Stomach smooth muscle (tissue), 2 donors: ENCODE measurements at regions not wholly inside any gene's neighbourhood (a gene's known extent, or its start where the extent isn't known, plus 50 kb on each side); places are given as distances from the start of the nearest gene placed in this dataset.

Source experiments
- H3K27ac ChIP-seq: one replicate; pipeline ENCODE4 v1.7.0; 2013; ENCODE audit warnings: mild to moderate bottlenecking, low read length, inconsistent platforms
- H3K27me3 ChIP-seq, 2 donors: one replicate each; pipeline ENCODE4 v1.7.0; 2013; ENCODE audit warnings: low read length in 2 of 2; ENCODE audit not compliant: insufficient read depth in 2 of 2, control insufficient read depth in 1 of 2
- H3K36me3 ChIP-seq, 2 donors: one replicate each; pipeline ENCODE4 v1.7.0; 2013; ENCODE audit warnings: low read length in 2 of 2; ENCODE audit not compliant: control insufficient read depth in 2 of 2, insufficient read depth in 2 of 2
- H3K4me1 ChIP-seq: one replicate; pipeline ENCODE4 v1.7.0; 2013; ENCODE audit warnings: low read length; ENCODE audit not compliant: control insufficient read depth, insufficient read depth
- H3K4me3 ChIP-seq, 2 donors: one replicate each; pipeline ENCODE4 v1.7.0; 2013; ENCODE audit warnings: low read length in 2 of 2
- H3K9ac ChIP-seq, 2 donors: one replicate each; pipeline ENCODE4 v1.7.0; 2013; ENCODE audit warnings: low read length in 2 of 2, mild to moderate bottlenecking in 1 of 2
- H3K9me3 ChIP-seq, 2 donors: one replicate each; pipeline ENCODE4 v1.7.0; 2013; ENCODE audit warnings: low read length in 2 of 2; ENCODE audit not compliant: control insufficient read depth in 2 of 2
- donor health status: healthy.
- donor health status: Pancreatic carcinoma.

DNA sequence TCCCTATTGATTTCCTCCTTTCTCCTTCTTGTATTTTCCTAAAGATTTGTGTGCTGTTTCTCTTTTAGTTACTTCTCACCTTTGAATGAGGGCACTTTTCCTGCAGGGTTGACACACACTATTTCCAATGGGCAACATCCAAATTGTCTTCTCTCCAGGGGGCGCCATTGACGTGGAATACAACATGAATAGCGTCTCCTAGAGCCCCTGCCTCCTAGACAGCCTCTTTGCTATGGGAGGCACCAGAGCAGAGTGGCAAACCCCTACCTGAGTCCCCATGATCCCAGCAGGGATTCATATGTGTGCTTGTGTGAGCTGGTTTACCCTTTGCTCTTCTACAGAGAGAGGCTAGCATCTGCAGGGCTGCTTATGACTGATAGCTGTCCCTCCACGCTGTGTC lies 61.3 kb upstream of the ITSN2 start:
- no peaks in the 10 kb centered on the region for H3K4me1 ChIP-seq
- H3K36me3 ChIP-seq: no peaks in the 10 kb centered on the region
- no peak overlapping the region for H3K4me3 ChIP-seq
- H3K27me3 ChIP-seq: no peaks in the 10 kb centered on the region
- H3K9me3 ChIP-seq: no peaks in the 10 kb centered on the region
- H3K9ac ChIP-seq: no peak overlapping the region
- no peak overlapping the region for H3K27ac ChIP-seq

DNA sequence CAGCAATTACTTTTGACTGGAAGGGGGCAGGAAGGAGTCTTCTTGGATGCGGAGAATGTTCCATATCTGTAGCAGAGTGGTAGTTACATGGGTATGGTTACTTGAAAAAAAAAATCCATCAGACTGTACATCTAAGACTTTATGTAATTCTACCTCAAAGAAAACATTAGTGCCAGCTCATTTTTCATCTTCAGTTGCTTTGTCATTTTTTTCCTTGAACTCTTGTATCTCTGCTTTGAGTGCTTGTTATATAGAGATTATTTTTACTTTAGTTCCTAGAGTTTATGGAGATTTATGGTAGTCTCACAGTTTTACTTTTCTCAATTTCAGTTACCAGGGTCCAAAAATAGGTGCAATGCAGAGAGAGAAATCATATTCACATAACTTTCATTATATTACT lies 60.0 kb upstream of the ITSN2 start:
- Histone ChIP-seq H3K36me3 (no peaks in the 10 kb centered on the region), H3K4me3 (no peak overlapping the region), H3K27ac (no peak overlapping the region), H3K9me3 (no peaks in the 10 kb centered on the region), H3K9ac (no peak overlapping the region), H3K4me1 (no peaks in the 10 kb centered on the region), H3K27me3 (no peaks in the 10 kb centered on the region)

DNA sequence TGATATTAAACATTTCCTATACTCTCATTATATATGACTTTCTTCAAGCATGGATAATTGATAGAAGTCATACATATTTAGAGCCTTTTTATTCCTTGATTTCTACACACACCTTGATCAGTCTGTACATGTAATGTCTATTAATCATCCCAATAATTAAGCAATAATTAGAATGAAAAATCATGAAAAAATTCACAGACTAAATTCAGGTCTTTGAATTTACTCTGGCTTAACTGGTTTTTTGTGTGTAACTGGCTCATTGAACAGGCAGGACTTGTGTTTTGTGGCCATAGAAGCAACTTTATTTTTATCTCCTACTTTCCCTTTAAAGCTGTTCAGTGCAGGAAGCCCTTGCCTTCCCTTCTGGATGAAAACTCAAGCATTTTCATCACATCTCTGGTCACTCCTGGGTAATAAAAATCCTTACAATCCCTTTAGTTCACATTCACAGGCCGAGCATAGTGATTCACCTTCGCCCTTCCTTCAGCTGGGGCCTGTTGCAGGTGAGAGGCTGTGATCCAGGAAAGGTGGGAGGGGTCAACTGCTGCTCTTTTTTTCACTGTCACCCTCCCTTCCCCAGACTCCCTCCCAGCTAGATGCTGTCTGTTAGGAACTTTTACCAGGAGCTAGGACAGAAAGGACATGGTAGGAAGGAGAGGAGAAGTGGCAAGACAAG lies 58.0 kb upstream of the ITSN2 start:
- Histone ChIP-seq H3K36me3 (no peaks in the 10 kb centered on the region), H3K4me1 (no peaks in the 10 kb centered on the region), H3K4me3 (no peak overlapping the region), H3K27me3 (no peaks in the 10 kb centered on the region), H3K9me3 (no peaks in the 10 kb centered on the region), H3K27ac (no peak overlapping the region), H3K9ac (no peak overlapping the region)

DNA sequence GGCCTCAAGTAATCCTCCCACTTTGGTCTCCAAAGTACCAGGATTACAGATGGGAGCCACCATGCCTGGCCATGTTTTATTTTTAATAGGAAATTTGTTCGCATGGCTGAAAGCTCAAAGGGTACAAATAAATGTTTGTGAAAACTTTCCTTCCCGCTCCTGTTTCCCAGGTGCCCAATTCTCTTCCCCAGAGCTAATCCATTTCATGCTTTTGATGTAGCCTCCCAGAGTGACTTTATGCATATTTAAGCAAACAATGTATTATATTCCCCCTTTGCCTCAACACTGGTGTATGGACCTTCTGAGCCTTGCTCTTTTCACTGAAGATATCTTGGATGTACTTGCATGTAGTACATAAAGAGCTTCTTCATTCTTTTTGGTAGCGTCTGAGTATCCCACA lies 52.5 kb upstream of the ITSN2 start:
- H3K27me3 ChIP-seq: no peaks in the 10 kb centered on the region
- H3K27ac ChIP-seq: no peak overlapping the region
- no peak overlapping the region for H3K9ac ChIP-seq
- H3K36me3 ChIP-seq: no peaks in the 10 kb centered on the region
- no peak overlapping the region for H3K4me3 ChIP-seq
- H3K4me1 ChIP-seq: no peaks in the 10 kb centered on the region
- no peaks in the 10 kb centered on the region for H3K9me3 ChIP-seq

DNA sequence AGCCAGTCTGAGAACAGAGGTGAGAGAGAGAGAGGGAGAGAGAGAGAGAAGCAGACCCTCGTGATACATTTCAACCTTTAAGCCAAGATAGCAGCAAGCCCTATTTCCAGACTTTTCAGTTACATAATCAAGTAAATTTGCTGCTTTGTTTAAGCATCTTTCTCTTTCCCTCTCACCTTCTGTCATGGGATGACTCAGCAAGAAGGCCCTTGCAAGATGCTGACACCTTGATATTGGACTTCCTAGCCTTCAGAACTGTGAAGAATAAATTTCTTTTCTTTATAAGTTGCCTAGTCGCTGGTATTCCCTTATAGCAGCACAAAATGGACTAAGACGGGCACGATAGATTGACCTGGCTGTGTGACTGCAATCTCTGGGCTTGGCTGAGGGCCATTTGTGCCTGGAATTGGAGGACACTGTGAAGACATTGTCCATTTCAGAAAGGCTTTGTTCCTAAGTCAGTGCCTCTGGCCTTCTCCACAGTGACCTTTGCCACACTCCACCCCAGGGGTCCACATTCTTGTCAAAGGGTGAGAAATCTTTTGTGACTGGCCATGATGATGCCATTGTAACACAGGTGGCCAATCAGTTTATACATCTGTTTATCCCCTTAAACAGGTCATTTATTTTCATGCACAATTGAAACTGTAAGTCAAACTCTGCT lies 51.3 kb upstream of the ITSN2 start:
- Histone ChIP-seq H3K27ac (no peak overlapping the region), H3K36me3 (no peaks in the 10 kb centered on the region), H3K4me1 (no peaks in the 10 kb centered on the region), H3K9ac (no peak overlapping the region), H3K9me3 (no peaks in the 10 kb centered on the region), H3K4me3 (no peak overlapping the region), H3K27me3 (no peaks in the 10 kb centered on the region)

DNA sequence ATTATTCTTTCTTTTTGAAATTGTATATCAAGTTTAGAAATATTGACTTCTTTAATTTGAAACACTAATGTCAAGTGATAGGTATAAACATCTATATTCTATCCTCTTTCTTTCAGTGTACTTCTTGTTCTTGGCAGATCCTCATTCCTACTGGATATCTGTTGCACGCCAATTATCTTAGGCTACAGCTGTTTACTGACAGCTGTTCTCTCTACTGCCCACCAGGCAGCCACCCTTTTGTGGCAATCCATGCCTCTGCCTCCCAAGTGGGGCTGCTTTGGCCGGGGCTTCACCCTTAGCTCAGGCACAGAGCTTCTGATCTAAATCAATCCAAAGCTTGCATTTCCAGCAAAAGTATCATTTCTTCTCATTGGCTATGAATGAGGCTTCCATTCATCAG lies 50.6 kb upstream of the ITSN2 start:
- no peak overlapping the region for H3K4me3 ChIP-seq
- H3K9ac ChIP-seq: no peak overlapping the region
- H3K36me3 ChIP-seq: no peaks in the 10 kb centered on the region
- no peaks in the 10 kb centered on the region for H3K9me3 ChIP-seq
- H3K27me3 ChIP-seq: no peaks in the 10 kb centered on the region
- H3K27ac ChIP-seq: no peak overlapping the region
- no peaks in the 10 kb centered on the region for H3K4me1 ChIP-seq

DNA sequence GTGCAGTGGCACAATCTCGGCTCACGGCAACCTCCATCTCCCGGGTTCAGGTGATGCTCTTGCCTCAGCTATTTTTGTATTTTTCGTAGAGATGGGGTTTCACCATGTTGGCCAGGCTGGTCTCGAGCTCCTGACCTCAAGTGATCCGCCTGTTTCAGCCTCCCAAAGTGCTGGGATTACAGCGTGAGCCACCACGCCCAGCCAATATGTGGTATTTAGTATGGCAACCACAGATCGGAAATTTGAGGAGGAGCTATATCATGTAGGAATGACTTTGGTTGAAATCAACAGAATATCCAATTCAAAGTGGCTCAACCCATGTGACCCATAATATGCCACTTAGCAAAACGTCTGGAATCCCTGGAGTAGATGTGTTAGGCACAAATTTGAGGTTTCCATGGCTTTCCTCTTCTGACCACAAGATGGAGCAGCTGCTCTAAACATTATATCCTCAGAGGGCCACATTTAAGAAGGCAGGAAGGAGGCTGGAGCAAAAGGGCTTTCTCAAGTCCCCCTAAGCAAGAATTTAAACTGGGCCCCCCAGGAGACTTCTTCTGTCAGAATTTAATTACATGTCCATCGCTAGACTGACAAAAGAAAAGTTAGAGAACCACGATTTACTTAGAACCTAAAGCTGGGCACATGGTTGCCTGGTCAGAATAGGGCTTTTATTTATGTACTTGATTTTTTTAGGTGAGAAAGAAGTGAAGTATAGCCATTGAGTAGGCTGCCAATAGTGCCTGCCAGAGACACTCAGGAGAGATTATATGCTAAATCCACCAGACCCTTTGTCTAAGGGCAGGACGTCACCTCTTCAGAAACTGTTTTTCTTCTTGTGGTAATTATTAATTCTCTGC lies 49.6 kb upstream of the ITSN2 start:
- no peaks in the 10 kb centered on the region for H3K36me3 ChIP-seq
- H3K4me1 ChIP-seq: no peaks in the 10 kb centered on the region
- no peak overlapping the region for H3K4me3 ChIP-seq
- H3K27me3 ChIP-seq: no peaks in the 10 kb centered on the region
- no peak overlapping the region for H3K27ac ChIP-seq
- H3K9ac ChIP-seq: no peak overlapping the region
- H3K9me3 ChIP-seq: no peaks in the 10 kb centered on the region
